NB4 (cell line): ENCODE measurements at regions not wholly inside any gene's neighbourhood (a gene's known extent, or its start where the extent isn't known, plus 50 kb on each side); places are given as distances from the start of the nearest gene placed in this dataset.

Experiments used
- MYC ChIP-seq: IDR thresholded peaks from 2 replicates; pipeline ENCODE4 v1.6.1; 2011; ENCODE audit warnings: low read depth, low read length
- POLR2A ChIP-seq: IDR thresholded peaks from 2 replicates; pipeline ENCODE4 v1.6.1; 2011; ENCODE audit warnings: mild to moderate bottlenecking; ENCODE audit not compliant: insufficient read length; ENCODE audit errors: extremely low read depth
- TF ChIP-seq, protein P1 (sequence below): IDR thresholded peaks from one replicate; pipeline ENCODE4 v1.5.1; 2012; ENCODE audit warnings: low read depth, low read length
- TF ChIP-seq, protein P2 (sequence below): IDR thresholded peaks from 2 replicates; pipeline ENCODE4 v1.6.1; 2011; ENCODE audit warnings: low read depth, low read length

DNA sequence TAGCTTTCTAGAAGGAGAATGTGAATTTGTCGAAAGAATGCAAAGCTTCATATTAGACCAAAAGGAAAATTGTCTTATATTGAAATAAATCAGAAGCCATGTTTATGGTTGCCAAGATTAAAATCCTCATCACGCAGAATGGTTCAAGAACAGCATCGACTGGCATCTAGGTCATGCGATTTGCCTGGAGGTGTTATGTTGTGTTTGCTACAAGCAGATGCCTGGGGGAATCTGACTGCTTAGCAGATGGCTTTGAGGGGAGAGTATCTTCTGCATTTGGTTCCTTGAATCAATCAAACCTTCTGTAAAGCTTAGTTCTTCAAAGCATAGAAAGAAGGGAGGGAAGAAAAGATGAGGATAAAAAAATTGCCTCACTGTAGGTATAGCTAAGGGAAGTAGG is 585.8 kb downstream of the QKI start:
- TF ChIP-seq, protein P1, sequence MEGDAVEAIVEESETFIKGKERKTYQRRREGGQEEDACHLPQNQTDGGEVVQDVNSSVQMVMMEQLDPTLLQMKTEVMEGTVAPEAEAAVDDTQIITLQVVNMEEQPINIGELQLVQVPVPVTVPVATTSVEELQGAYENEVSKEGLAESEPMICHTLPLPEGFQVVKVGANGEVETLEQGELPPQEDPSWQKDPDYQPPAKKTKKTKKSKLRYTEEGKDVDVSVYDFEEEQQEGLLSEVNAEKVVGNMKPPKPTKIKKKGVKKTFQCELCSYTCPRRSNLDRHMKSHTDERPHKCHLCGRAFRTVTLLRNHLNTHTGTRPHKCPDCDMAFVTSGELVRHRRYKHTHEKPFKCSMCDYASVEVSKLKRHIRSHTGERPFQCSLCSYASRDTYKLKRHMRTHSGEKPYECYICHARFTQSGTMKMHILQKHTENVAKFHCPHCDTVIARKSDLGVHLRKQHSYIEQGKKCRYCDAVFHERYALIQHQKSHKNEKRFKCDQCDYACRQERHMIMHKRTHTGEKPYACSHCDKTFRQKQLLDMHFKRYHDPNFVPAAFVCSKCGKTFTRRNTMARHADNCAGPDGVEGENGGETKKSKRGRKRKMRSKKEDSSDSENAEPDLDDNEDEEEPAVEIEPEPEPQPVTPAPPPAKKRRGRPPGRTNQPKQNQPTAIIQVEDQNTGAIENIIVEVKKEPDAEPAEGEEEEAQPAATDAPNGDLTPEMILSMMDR: no peak
- no peak for TF ChIP-seq POLR2A
- TF ChIP-seq, protein P2, sequence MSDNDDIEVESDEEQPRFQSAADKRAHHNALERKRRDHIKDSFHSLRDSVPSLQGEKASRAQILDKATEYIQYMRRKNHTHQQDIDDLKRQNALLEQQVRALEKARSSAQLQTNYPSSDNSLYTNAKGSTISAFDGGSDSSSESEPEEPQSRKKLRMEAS: no peak
- TF ChIP-seq MYC: no peak
